ENCODE measurements at regions not wholly inside any gene's neighbourhood (a gene's known extent, or its start where the extent isn't known, plus 50 kb on each side); places are given as distances from the start of the nearest gene placed in this dataset.
A peak's percentile ranks its signal among the peaks of the same experiment; 100 is the strongest.
"Not testable (repeated sequence)": the region's sequence is repeated elsewhere in the genome, so short reads cannot be mapped to it uniquely, and the experiment has no call there.

GRCh38 chr3:99562138-99562537 is 76.3 kb upstream of the COL8A1 start:
- intact Hi-C loops (cut with micrococcal nuclease): no loop called here
- no peak overlapping the region for H3K27ac ChIP-seq (replicated peaks)
- no peak for DNase-seq
- no peaks in the 10 kb centered on the region for H3K36me3 ChIP-seq
- TF ChIP-seq CTCF (IDR thresholded peaks at IDR 0.05; ENCODE audit: borderline replicate concordance): no peak
- no peaks in the 10 kb centered on the region for H3K27me3 ChIP-seq (ENCODE audit: low read depth)
- H3K4me3 ChIP-seq: no peak overlapping the region
- peaks cover 13% of the 10 kb centered on the region for H3K9me3 ChIP-seq (replicated peaks)
- H3K4me1 ChIP-seq: no peaks in the 10 kb centered on the region

- TF ChIP-seq CTCF (IDR thresholded peaks at IDR 0.05; ENCODE audit: borderline replicate concordance): no peak
- no peaks in the 10 kb centered on the region for H3K36me3 ChIP-seq
- H3K9me3 ChIP-seq (replicated peaks): peaks cover 14% of the 10 kb centered on the region
- no peaks in the 10 kb centered on the region for H3K4me1 ChIP-seq
- H3K27ac ChIP-seq (replicated peaks): no peak overlapping the region
- DNase-seq: no peak
- intact Hi-C loops (cut with micrococcal nuclease): no loop called here
- no peak overlapping the region for H3K4me3 ChIP-seq
- no peaks in the 10 kb centered on the region for H3K27me3 ChIP-seq (ENCODE audit: low read depth)
Measured at GRCh38 chr3:99561056-99561455, 77.3 kb upstream of the COL8A1 start.

DNA sequence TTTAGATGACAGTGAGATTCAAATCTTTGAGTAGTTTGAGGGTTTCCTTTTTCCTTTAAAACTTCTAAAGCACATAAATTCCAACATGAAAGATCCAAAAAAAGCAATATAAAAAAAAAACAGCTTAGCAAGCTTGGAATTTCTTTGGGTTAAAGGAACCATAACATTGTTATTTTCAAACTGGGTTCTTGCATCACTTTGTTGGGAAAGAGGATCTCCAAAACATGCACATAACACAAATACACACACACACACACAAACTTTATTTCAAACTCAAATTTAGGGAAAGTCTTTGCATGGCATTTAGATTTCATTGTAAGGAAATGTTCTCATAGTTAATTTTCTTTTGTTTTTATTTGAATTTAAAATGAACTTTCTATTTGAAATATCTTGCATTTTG is 79.2 kb upstream of the COL8A1 start:
- TF ChIP-seq CTCF (IDR thresholded peaks at IDR 0.05; ENCODE audit: borderline replicate concordance): no peak
- H3K4me1 ChIP-seq: no peaks in the 10 kb centered on the region
- no peak for DNase-seq
- intact Hi-C loops (cut with micrococcal nuclease): no loop called here
- no peaks in the 10 kb centered on the region for H3K27me3 ChIP-seq (ENCODE audit: low read depth)
- H3K27ac ChIP-seq (replicated peaks): no peak overlapping the region
- peaks cover 9% of the 10 kb centered on the region for H3K9me3 ChIP-seq (replicated peaks)
- no peaks in the 10 kb centered on the region for H3K36me3 ChIP-seq
- no peak overlapping the region for H3K4me3 ChIP-seq

GRCh38 chr3:99555885-99556284 is 82.5 kb upstream of the COL8A1 start:
- H3K27ac ChIP-seq (replicated peaks); H3K9me3 ChIP-seq (replicated peaks); H3K27me3 ChIP-seq (ENCODE audit: low read depth); H3K4me1 ChIP-seq; DNase-seq; intact Hi-C loops (cut with micrococcal nuclease); H3K36me3 ChIP-seq; H3K4me3 ChIP-seq: not testable (repeated sequence)

DNA sequence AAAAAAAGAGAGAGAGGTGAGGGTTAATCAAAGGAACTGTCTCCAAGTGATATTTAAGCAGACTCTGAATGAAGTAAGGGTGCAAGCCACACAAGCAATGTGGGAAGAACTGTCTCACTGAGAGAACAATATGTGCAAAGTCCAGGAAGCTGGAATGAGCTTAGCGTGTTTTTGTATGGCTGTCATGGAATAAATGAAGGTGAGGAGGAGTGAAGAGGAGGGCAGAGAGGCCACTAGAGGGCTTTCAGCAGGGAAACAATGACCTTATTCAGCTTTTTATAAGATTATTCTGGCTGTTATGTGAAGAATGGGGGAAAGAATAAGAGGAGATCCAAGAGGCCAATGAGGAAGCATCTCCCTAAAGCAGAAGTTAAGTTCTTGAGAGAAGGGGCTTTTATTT is 86.9 kb upstream of the COL8A1 start:
- intact Hi-C loops (cut with micrococcal nuclease): no loop called here
- H3K27ac ChIP-seq (replicated peaks): peak overlapping the region; percentile 83
- TF ChIP-seq CTCF (IDR thresholded peaks at IDR 0.05; ENCODE audit: borderline replicate concordance): no peak

GRCh38 chr3:99549957-99550603 is 88.3 kb upstream of the COL8A1 start:
- H3K9me3 ChIP-seq (replicated peaks): no peaks in the 10 kb centered on the region
- no peaks in the 10 kb centered on the region for H3K36me3 ChIP-seq
- H3K4me3 ChIP-seq: no peak overlapping the region
- no peak for TF ChIP-seq CTCF (IDR thresholded peaks at IDR 0.05; ENCODE audit: borderline replicate concordance)
- intact Hi-C loops (cut with micrococcal nuclease): no loop called here
- H3K27me3 ChIP-seq (ENCODE audit: low read depth): no peaks in the 10 kb centered on the region
- peaks cover 44% of the 10 kb centered on the region for H3K4me1 ChIP-seq
- DNase-seq: no peak
- peak overlapping the region; percentile 83 for H3K27ac ChIP-seq (replicated peaks)

More for the DNA sequence above, 86.9 kb upstream of the COL8A1 start:
- Histone ChIP-seq H3K4me1 (peaks cover 36% of the 10 kb centered on the region), H3K36me3 (no peaks in the 10 kb centered on the region), H3K9me3 (replicated peaks) (peaks cover 2% of the 10 kb centered on the region), H3K27me3 (ENCODE audit: low read depth) (no peaks in the 10 kb centered on the region), H3K4me3 (no peak overlapping the region)
- DNase-seq: no peak

Data from left ventricle myocardium inferior (tissue), 1 donor.